Trophoblast cell (in vitro differentiated cells and primary cell): ENCODE measurements at regions not wholly inside any gene's neighbourhood (a gene's known extent, or its start where the extent isn't known, plus 50 kb on each side); places are given as distances from the start of the nearest gene placed in this dataset.
A peak's percentile ranks its signal among the peaks of the same experiment; 100 is the strongest.

Source experiments
- DNase-seq, 2 donors: peaks; one replicate each; pipeline ENCODE4 v3.0.0-alpha.2; 2016
- H2AFZ ChIP-seq: 2 replicates; pipeline ENCODE4 v1.6.1; 2013; ENCODE audit warnings: low read length, moderate library complexity, mild to moderate bottlenecking; ENCODE audit not compliant: insufficient read depth, poor library complexity
- H2AK5ac ChIP-seq: 2 replicates; pipeline ENCODE4 v1.6.1; 2013; ENCODE audit warnings: mild to moderate bottlenecking, low read length
- H2BK120ac ChIP-seq: 2 replicates; pipeline ENCODE4 v1.6.1; 2013; ENCODE audit warnings: low read length, mild to moderate bottlenecking, moderate library complexity; ENCODE audit not compliant: insufficient read depth, poor library complexity
- H2BK12ac ChIP-seq: 2 replicates; pipeline ENCODE4 v1.6.1; 2013; ENCODE audit warnings: mild to moderate bottlenecking, low read length, moderate library complexity
- H2BK5ac ChIP-seq: 2 replicates; pipeline ENCODE4 v1.6.1; 2013; ENCODE audit warnings: low read length, low read depth, moderate library complexity, mild to moderate bottlenecking; ENCODE audit not compliant: poor library complexity
- H3K14ac ChIP-seq: 2 replicates; pipeline ENCODE4 v1.6.1; 2013; ENCODE audit warnings: mild to moderate bottlenecking, low read length
- H3K18ac ChIP-seq: 2 replicates; pipeline ENCODE4 v1.6.1; 2013; ENCODE audit warnings: mild to moderate bottlenecking, low read length
- H3K23ac ChIP-seq: 2 replicates; pipeline ENCODE4 v1.6.1; 2013; ENCODE audit warnings: low read length
- H3K27ac ChIP-seq: 2 replicates; pipeline ENCODE4 v1.5.1; 2013; ENCODE audit warnings: low read depth, mild to moderate bottlenecking, inconsistent platforms, low read length, moderate library complexity
- H3K27me3 ChIP-seq: 2 replicates; pipeline ENCODE4 v1.6.1; 2013; ENCODE audit warnings: inconsistent platforms, mild to moderate bottlenecking, low read length, moderate library complexity; ENCODE audit not compliant: insufficient read depth
- H3K36me3 ChIP-seq, 2 experiments: 1 replicate in 1 of 2; 2 replicates in 1 of 2; pipeline ENCODE4 v1.6.1; 2013; ENCODE audit warnings: low read length in 2 of 2, mild to moderate bottlenecking in 2 of 2, moderate library complexity in 1 of 2; ENCODE audit not compliant: insufficient read depth in 2 of 2, control insufficient read depth in 1 of 2
- H3K4ac ChIP-seq: 2 replicates; pipeline ENCODE4 v1.6.1; 2013; ENCODE audit warnings: low read depth, mild to moderate bottlenecking, low read length, moderate library complexity
- H3K4me1 ChIP-seq, 2 experiments: 1 replicate in 1 of 2; 2 replicates in 1 of 2; pipeline ENCODE4 v1.6.1; 2013; ENCODE audit warnings: low read length in 2 of 2, mild to moderate bottlenecking in 2 of 2, moderate library complexity in 1 of 2; ENCODE audit not compliant: insufficient read depth in 2 of 2, control insufficient read depth in 1 of 2
- H3K4me2 ChIP-seq: 2 replicates; pipeline ENCODE4 v1.6.1; 2013; ENCODE audit warnings: inconsistent platforms, mild to moderate bottlenecking, low read length, moderate library complexity
- H3K4me3 ChIP-seq: 2 replicates; pipeline ENCODE4 v1.5.1; 2013; ENCODE audit warnings: mild to moderate bottlenecking, low read depth, low read length, inconsistent platforms
- H3K79me1 ChIP-seq: one replicate; pipeline ENCODE4 v1.6.1; 2013; ENCODE audit warnings: low read length
- H3K79me2 ChIP-seq: 2 replicates; pipeline ENCODE4 v1.6.1; 2013; ENCODE audit warnings: low read length, mild to moderate bottlenecking; ENCODE audit not compliant: control insufficient read depth, insufficient read depth, poor library complexity
- H3K9ac ChIP-seq: 2 replicates; pipeline ENCODE4 v1.6.1; 2013; ENCODE audit warnings: mild to moderate bottlenecking, low read length
- H3K9me3 ChIP-seq: 2 replicates; pipeline ENCODE4 v1.6.1; 2013; ENCODE audit warnings: low read depth, mild to moderate bottlenecking, control low read depth, inconsistent platforms, low read length; ENCODE audit not compliant: insufficient read depth
- H4K12ac ChIP-seq: 2 replicates; pipeline ENCODE4 v1.6.1; 2013; ENCODE audit warnings: low read depth, mild to moderate bottlenecking, low read length, moderate library complexity
- H4K8ac ChIP-seq: 2 replicates; pipeline ENCODE4 v1.6.1; 2013; ENCODE audit warnings: low read depth, mild to moderate bottlenecking, low read length, moderate library complexity
- H4K91ac ChIP-seq: one replicate; pipeline ENCODE4 v1.6.1; 2013; ENCODE audit warnings: low read depth, mild to moderate bottlenecking, low read length, moderate library complexity
- WGBS: extraction: QIAGEN DNeasy Blood & Tissue Kit; methylation state at CpG from one replicate; pipeline ENCODE4 v1.1.7; 2013; ENCODE audit warnings: missing lambda C conversion rate; ENCODE audit not compliant: insufficient read length, insufficient coverage; ENCODE audit errors: extremely low coverage; 5-methylcytosine and 5-hydroxymethylcytosine counted together

DNA sequence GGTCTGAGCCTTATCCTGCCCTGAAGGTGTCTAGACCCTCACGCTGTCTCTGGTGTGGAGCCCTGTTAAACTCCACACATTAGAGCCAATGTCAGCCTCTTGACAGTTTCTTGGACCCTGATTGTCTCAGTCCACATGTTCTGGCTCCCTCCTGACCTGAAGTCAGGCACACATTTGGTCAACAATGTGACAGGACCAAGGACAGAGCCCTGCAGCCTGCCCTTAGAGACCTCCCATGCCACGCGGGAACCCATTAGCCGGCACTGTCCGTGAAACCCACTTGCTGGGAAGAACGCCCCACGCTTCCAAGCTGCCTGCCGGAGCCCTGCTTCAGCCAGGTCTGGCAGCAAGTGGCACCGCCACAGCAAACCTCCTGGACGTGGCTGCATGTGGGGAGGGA, 162.7 kb upstream of the LINGO1 start:
- Histone ChIP-seq H3K36me3 (no peaks in the 10 kb centered on the region), H3K23ac (no peak overlapping the region), H2BK5ac (no peak overlapping the region), H3K79me1 (no peaks in the 10 kb centered on the region), H3K4me3 (no peak overlapping the region), H3K4ac (no peak overlapping the region), H3K27me3 (no peaks in the 10 kb centered on the region), H2BK120ac (no peak overlapping the region), H3K9me3 (no peaks in the 10 kb centered on the region), H3K4me1 (no peaks in the 10 kb centered on the region), H4K8ac (no peak overlapping the region), H3K9ac (no peak overlapping the region), H3K27ac (no peak overlapping the region), H3K79me2 (no peaks in the 10 kb centered on the region), H2BK12ac (no peak overlapping the region), H3K18ac (no peak overlapping the region), H3K4me2 (no peak overlapping the region), H2AFZ (no peak overlapping the region), H3K14ac (no peak overlapping the region), H4K12ac (no peak overlapping the region), H2AK5ac (no peak overlapping the region), H4K91ac (no peak overlapping the region)
- no peak for DNase-seq
- no CpG with 5 or more reads among the region's 10 CpGs for WGBS

DNA sequence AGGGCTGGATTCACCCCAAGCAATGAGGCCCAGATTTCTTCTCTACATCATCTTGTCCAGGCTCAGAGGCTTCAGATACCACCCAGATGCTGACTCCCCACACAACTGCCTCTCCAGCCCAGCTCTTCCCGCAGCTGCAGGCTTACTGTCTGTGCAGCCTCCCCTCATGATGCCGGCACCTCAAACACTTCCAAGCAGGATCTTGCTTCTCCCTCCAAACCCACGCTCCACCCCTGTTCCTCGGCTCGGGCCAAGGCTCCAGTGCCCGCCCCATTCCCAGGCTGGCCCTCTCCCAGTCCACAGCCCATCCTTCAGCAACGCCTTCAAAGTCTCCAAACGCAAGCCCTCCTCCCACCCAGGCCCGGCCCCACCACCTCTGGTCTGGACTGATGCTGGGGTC, 159.2 kb upstream of the LINGO1 start:
- Histone ChIP-seq H3K14ac (no peak overlapping the region), H2AFZ (no peak overlapping the region), H4K12ac (no peak overlapping the region), H3K79me2 (no peaks in the 10 kb centered on the region), H3K27me3 (no peaks in the 10 kb centered on the region), H2BK120ac (no peak overlapping the region), H2AK5ac (no peak overlapping the region), H3K23ac (no peak overlapping the region), H4K91ac (no peak overlapping the region), H3K4ac (no peak overlapping the region), H3K79me1 (no peaks in the 10 kb centered on the region), H3K4me2 (no peak overlapping the region), H3K9me3 (no peaks in the 10 kb centered on the region), H3K4me1 (no peaks in the 10 kb centered on the region), H3K9ac (peak overlapping the region; percentile 17), H2BK12ac (no peak overlapping the region), H2BK5ac (no peak overlapping the region), H3K18ac (no peak overlapping the region), H3K4me3 (no peak overlapping the region), H3K27ac (no peak overlapping the region), H4K8ac (no peak overlapping the region), H3K36me3 (no peaks in the 10 kb centered on the region)
- no peak for DNase-seq
- no CpG with 5 or more reads among the region's 9 CpGs for WGBS

- Histone ChIP-seq H3K79me1 (no peaks in the 10 kb centered on the region), H3K79me2 (no peaks in the 10 kb centered on the region), H4K91ac (no peak overlapping the region), H3K27ac (no peak overlapping the region), H4K8ac (no peak overlapping the region), H2BK12ac (no peak overlapping the region), H3K9me3 (no peaks in the 10 kb centered on the region), H2BK5ac (no peak overlapping the region), H3K9ac (no peak overlapping the region), H3K4ac (no peak overlapping the region), H2AFZ (no peak overlapping the region), H3K4me3 (no peak overlapping the region), H2AK5ac (no peak overlapping the region), H3K36me3 (no peaks in the 10 kb centered on the region), H2BK120ac (no peak overlapping the region), H3K4me2 (no peak overlapping the region), H3K23ac (no peak overlapping the region), H3K27me3 (no peaks in the 10 kb centered on the region), H3K14ac (no peak overlapping the region), H3K18ac (no peak overlapping the region), H4K12ac (no peak overlapping the region), H3K4me1 (no peaks in the 10 kb centered on the region)
- WGBS = no CpG with 5 or more reads among the region's 3 CpGs
- no peak for DNase-seq
These were observed 157.8 kb upstream of the LINGO1 start for GRCh38 chr15:77790481-77790880.

- no peaks in the 10 kb centered on the region for H3K79me1 ChIP-seq
- no peaks in the 10 kb centered on the region for H3K79me2 ChIP-seq
- no peak overlapping the region for H3K4ac ChIP-seq
- no peak overlapping the region for H3K4me2 ChIP-seq
- no peaks in the 10 kb centered on the region for H3K4me1 ChIP-seq
- no peak overlapping the region for H2BK120ac ChIP-seq
- H3K36me3 ChIP-seq = no peaks in the 10 kb centered on the region
- WGBS = no CpG with 5 or more reads among the region's 12 CpGs
- H3K27ac ChIP-seq = no peak overlapping the region
- DNase-seq = no peak
- H2BK12ac ChIP-seq = no peak overlapping the region
- no peaks in the 10 kb centered on the region for H3K9me3 ChIP-seq
- no peak overlapping the region for H2BK5ac ChIP-seq
- H4K8ac ChIP-seq = no peak overlapping the region
- H3K14ac ChIP-seq = no peak overlapping the region
- H3K23ac ChIP-seq = no peak overlapping the region
- H3K9ac ChIP-seq = no peak overlapping the region
- H2AFZ ChIP-seq = no peak overlapping the region
- H2AK5ac ChIP-seq = no peak overlapping the region
- no peak overlapping the region for H3K18ac ChIP-seq
- H3K27me3 ChIP-seq = no peaks in the 10 kb centered on the region
- no peak overlapping the region for H3K4me3 ChIP-seq
- no peak overlapping the region for H4K91ac ChIP-seq
- no peak overlapping the region for H4K12ac ChIP-seq
These were observed 154.2 kb upstream of the LINGO1 start for GRCh38 chr15:77786956-77787355.
